ENCODE measurements at regions not wholly inside any gene's neighbourhood (a gene's known extent, or its start where the extent isn't known, plus 50 kb on each side); places are given as distances from the start of the nearest gene placed in this dataset.

DNA sequence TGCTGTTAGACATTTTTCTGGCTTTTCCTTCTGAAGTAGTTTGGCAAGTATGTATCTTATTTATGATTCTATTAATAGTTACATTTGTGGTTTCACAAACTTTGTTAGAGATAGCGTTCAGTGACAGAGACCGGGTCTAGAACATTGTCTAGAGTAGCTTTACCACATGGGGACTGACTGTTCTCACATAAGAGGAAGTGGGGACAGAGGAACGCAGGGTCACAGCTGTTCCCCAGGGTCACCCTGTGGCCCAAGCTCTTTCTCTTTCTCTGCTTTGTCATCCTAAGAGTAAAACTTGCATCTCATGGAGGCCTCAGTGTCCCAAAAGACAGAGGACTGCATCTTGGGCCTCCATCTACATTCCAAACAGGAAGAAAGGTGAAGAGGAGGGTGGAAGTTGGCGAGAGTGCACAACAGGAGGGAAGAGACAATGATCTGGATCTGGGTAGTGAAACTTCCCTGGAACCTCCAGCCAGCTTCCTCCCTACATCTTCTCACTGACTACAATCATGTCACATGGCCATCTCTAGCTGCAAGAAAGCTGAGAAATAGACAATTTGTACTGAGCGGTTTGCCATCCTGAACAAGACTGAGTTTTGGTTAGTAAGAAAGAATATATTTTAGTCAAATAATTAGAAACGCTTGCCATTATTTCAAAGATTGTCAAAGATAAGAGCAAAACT is 645.8 kb upstream of the ARID1B start:
- no peak for DNase-seq (ENCODE audit: low read depth)

DNA sequence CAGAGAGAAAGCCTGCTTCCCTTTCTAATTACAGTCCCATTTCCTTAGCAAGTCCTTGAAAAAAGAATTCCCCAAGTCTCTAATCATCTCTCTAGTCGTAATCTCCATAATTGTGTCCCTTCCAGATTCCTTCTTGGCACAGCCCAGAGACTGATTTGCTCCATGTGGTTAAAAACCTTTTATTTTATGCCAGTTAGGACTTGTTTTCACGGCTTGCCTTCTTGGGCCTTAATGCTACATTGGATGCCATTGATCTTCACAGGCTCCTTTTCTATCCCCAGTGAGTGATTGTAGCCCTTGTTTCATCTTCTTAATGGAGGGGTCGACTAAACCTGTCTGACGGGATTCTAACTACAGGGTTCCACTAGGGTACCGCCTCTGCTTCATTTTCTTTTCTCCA is 650.6 kb upstream of the ARID1B start:
- DNase-seq (ENCODE audit: low read depth), result no peak

- DNase-seq (ENCODE audit: low read depth), result no peak
Measured at GRCh38 chr6:156125844-156126243, 651.3 kb upstream of the ARID1B start.

DNA sequence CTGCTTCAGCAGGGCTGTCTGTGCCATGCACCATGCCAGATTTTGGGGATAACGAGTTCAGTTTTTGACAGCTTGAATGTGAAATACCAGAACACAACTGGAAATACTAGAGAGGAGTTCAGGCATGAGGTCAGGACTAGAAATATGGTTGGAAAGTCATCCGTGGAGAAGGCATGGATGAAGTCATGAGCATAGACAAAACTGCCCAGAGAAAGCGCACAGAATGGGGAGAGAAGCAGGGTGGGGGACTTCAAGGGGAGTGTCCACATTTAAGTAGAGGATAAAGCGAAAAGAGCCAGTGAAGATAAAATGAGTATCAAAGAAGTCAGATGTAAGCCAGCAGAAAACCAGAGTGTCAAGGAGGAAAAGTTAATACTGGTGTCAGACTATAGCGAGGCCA is 653.4 kb upstream of the ARID1B start:
- no peak for DNase-seq (ENCODE audit: low read depth)

GRCh38 chr6:156121973-156122372 is 655.2 kb upstream of the ARID1B start:
- no peak for DNase-seq (ENCODE audit: low read depth)

- no peak for DNase-seq (ENCODE audit: low read depth)
Measured at GRCh38 chr6:156114541-156114940, 658.9 kb upstream of the NOX3 start.

- no peak for DNase-seq (ENCODE audit: low read depth)
Measured at GRCh38 chr6:156113631-156114030, 658.0 kb upstream of the NOX3 start.

GRCh38 chr6:156111913-156112312 is 656.3 kb upstream of the NOX3 start:
- no peak for DNase-seq (ENCODE audit: low read depth)

DNA sequence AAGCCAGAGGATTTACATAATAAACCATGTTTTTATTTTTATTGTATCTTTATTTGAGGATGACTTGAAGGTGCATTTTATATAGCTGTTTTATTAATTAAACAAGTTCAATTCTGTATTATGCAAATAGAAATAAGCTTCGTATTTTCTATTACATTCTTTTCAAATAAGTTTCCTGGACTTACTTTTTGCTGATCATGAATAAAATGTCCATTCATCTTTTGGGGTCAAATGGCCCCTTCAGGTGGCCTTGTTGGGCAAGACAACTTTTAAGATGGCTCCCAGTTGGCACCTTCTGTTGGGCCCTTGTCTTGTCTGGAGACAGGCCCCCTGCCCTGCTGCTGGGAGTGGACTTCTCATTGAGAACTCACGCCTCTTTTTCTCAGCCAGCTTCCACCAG is 654.6 kb upstream of the NOX3 start:
- no peak for DNase-seq (ENCODE audit: low read depth)

DNA sequence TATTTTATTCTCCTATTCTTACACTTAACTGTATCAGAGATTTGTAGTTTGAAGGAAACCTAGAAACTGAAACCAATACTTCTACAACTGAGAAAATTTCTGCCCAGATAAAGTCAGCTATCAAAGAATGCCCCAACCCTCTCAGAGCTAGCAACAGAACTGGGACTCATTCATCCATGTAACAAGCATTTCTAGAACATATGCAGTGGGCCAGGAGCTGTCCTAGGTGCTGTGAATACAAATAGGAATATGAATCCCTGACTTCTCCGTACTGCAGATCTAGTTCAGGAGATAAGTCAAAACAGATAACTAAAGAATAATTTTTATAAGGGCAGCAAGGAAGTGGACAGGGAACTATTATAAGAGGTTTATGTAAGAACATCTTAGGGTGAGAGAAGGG is 654.1 kb upstream of the NOX3 start:
- DNase-seq (ENCODE audit: low read depth), result no peak

- no peak for DNase-seq (ENCODE audit: low read depth)
Measured at GRCh38 chr6:156107624-156108101, 652.0 kb upstream of the NOX3 start.

DNA sequence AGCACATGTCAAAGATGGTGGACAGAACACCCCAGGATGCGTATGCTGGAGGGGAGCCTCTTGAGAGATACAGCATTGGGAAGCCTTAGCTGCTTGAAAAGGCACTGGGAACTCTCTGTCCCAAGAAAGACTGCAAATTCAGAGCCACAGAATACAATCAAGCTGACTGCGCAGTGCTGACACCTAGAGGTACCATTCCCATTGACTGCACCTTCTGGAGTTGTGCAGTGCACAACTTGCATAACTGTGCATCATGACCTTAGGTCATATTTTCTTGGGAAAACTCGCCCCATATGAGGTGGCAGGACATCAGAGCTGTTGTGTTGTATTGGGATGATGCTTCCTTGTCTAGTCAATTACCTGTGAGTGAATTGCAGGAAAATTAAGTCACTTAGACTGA is 646.5 kb upstream of the NOX3 start:
- no peak for DNase-seq (ENCODE audit: low read depth)

DNA sequence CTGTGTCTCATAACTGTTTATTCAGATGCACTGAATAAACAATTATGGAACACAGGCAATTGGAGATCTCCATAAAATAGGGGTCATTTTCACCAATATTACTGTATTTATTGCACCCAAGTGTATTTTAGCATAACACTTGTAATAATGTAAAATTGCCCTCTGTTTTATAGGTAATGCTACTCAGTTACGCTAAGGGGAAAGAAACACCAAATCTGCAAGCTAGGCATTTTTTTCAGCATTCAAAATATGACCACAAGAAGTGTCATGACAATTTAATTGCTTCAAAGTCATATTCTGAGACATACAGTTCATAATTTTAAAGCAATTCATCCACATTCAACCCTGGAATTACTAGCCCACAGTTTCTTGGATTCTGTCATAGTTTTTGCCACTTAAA is 643.2 kb upstream of the NOX3 start:
- no peak for DNase-seq (ENCODE audit: low read depth)

- DNase-seq (ENCODE audit: low read depth), result no peak
Measured at GRCh38 chr6:156087487-156087886, 631.8 kb upstream of the NOX3 start.

GRCh38 chr6:156082012-156082411 is 626.4 kb upstream of the NOX3 start:
- no peak for DNase-seq (ENCODE audit: low read depth)

GRCh38 chr6:156080371-156080770 is 624.7 kb upstream of the NOX3 start:
- DNase-seq (ENCODE audit: low read depth), result no peak

DNA sequence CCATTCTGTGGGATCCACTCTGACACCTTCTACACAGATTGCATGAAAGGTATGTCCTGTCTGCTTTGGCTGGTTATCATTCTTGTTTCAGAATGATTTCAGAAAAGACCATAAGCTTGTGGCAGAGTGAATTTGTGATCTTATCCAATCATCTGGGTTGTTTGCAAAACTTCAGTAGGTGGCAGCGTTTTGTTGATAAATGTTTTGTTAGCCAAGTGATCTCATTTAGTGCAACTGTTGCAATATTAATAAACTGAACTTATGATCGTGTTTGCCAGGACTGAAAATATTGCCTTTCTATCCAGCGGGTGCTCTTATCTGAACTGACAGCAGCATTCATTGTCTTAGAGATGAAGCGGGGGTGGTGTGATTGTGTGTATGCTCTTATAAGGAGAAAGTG is 613.2 kb upstream of the NOX3 start:
- no peak for DNase-seq (ENCODE audit: low read depth)

DNA sequence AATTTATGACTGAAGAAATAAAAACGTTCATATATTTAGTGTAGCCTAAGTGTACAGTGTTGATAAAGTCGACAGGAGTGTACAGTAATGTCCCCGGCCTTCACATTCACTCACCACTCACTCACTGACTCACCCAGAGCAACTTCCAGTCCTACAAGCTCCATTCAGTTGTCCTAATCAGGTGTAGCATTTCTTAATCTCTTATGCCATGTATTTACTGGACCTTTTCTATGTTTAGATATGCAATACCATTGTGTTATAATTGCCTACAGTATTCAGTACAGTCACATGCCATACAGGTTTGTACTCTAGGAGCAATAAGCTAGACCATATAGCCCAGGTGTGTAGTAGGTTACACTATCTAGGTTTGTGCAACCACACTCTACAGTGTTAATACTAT is 610.2 kb upstream of the NOX3 start:
- DNase-seq (ENCODE audit: low read depth), result no peak

DNA sequence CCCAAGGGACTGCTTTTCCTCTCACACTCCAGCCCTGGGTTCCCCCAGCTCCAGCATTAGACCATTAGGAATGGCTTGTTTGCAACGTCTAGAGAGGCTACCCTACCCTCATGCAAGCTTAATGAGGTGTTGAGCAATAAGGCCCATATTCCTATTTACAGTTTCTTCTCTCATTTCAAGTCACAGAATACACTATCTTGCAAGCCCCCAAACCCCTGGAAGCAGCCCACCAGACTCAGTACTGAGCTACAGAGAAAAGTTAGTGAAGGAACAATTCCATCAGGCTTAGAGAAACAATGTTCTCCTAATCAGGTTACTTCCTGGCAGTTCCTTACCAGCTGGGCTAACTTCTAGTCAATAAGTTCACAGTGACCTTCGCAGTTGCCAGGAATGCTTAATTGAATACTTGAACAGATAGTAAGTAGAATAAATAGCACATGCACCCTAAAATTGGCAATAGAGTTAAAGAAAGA is 606.5 kb upstream of the NOX3 start:
- DNase-seq (ENCODE audit: low read depth), result no peak

GRCh38 chr6:156061465-156061864 is 605.8 kb upstream of the NOX3 start:
- no peak for DNase-seq (ENCODE audit: low read depth)

DNA sequence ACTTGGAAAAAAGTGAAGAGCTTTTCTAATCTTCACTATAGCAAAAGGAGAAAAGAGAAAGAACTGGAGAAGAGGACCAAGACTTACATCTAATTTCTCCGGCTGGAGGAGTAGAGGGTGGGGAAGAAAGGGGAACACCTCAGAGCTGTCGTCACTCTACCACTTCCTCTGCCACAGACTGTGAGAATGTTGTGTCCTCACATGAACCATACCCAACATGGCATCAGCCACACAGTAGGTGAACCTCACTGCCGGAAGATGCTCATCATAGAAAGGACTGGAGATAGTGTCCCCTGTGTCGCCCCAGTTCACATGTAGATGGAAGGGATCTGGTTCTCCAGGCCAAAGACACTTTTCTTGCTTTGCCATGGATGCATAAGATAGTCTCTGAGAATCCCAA is 604.4 kb upstream of the NOX3 start:
- DNase-seq (ENCODE audit: low read depth), result no peak

DNA sequence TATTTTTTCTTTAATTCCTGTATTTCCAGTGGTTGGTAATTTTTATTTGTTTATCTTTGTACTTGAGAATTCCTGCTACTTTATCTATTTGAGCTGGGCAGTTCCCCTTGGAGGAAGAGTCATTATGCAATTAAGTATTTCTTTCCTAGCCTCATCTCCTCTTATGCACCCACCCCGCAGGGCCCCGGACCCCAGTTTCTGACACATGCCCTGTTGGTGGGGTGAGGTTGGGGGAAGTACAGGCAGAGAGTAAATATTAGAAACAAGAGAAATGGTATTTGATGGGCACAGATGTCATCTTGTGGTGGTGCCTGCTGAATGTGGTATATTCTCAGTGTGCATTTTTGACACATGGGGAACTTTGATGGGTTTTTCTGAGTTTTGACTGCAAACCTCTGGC is 602.7 kb upstream of the NOX3 start:
- no peak for DNase-seq (ENCODE audit: low read depth)

- no peak for DNase-seq (ENCODE audit: low read depth)
Measured at GRCh38 chr6:156057869-156058268, 602.2 kb upstream of the NOX3 start.

GRCh38 chr6:156056085-156056484 is 600.4 kb upstream of the NOX3 start:
- DNase-seq (ENCODE audit: low read depth), result no peak

All from T-helper 22 cell (primary cell).